ENCODE measurements at regions not wholly inside any gene's neighbourhood (a gene's known extent, or its start where the extent isn't known, plus 50 kb on each side); places are given as distances from the start of the nearest gene placed in this dataset.

DNA sequence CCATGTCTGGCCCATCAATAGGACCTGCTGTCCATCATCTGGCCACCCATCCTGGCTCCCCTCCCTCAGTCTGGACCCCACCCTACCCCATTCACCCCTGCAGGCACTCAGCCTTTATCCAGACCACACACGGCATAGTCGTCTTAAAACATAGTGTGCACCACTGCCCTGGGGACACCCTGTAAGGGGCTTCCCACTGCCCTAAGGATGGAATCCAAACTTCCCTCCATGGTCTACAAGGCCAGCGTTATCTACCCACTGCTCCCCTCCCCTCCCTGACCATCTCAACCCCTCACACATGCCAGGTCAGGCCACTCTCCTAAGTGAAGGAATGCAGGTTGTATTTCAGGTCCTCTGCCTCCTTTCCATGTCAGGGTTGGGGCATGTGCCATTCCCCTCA lies 352.7 kb upstream of the ZNF507 start:
- no peak for DNase-seq

DNA sequence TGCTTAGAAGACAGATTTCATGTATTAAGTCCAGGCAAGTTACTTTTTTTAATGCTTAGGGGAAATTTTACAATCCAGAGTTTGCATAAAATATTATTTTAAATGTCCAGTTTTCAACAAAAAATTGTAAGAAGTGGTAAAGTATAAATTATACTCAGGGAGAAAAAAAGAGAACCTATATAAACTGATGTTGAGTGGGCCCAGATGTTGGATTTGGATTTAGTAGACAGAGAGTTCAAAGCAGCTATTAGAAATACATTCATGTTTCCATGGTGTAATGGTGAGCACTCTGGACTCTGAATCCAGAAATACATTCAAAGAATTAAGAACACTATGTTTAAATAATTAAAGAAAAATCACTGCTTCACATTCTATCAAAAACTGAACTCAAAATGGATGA lies 349.9 kb upstream of the ZNF507 start:
- no peak for DNase-seq

- DNase-seq, result no peak
Observed at GRCh38 chr19:32010071-32010470, 335.3 kb upstream of the ZNF507 start.

DNA sequence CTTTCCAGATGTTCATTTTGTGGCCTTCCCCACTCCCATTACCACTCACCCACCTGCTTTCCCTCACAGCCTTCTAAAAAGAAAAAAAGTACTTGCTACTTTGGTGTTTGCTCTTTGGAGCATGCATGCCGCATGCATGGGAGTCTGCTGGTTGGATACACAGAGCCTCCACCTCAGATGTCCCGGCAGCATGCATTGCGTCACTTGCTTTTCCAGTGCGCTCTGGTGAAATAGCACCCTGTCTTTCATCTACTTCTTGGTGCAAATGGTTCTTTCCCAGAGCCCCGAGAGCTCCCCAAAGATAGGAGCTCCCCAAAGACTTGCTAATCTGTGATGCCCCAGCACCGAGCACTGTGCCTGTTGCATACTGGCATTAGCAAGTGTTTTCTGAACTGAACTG lies 333.2 kb upstream of the ZNF507 start:
- no peak for DNase-seq

GRCh38 chr19:32012886-32013631 lies 332.4 kb upstream of the ZNF507 start:
- DNase-seq, result no peak

DNA sequence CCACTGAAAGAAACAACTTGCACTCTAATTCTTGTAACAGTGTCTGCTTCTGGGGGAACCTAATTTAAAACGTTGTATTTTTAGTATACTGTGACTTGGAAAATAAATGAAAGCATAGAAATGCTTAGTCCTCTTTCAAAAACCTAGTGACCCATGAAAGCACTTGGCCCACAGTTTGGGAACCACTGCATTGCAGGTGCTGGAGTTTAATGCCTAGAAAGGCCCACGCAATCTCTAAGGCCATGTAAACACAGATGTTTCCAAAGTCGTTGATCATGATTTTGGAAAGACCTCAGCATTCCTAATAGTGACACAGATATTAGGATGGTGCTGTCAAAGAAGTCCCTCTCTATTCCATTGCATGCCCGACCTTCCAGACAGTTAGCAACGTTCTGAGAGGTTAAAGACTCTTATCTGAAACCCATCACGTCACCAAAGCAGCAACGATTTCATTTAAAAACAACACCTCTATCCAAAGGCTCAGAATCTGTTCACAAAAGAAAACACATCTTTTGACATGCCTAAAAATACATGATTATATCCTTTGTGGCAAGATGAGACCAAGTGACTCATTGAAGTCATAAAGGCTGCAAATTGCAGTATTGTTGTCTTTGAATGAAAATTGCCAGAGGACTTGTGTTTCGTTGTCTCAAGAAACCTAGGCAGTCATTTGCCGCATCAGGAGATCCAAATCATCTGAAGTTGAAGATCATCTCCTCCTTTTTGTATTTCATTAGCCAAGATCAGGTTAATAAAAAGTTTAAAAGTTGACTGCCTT lies 328.0 kb upstream of the ZNF507 start:
- no peak for DNase-seq

DNA sequence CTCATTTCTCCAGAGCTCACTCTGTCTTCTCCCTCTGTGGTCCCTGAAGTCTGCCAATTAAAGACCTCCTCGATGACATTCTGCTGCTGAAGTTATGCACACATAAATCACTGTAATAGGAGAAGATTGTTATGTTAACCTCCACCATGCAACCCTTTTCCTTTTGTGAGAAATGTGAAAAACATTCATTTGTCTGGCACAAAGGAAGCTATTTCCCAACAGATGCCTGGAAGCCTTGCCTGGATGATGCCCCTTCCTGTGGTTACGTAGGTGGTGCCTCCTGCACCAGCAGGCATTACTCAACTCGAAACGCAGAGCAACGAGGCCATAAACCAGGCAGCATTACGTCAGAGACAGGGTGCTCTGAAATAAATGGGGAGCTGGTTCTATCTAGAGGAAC lies 327.4 kb upstream of the ZNF507 start:
- DNase-seq, result no peak

DNA sequence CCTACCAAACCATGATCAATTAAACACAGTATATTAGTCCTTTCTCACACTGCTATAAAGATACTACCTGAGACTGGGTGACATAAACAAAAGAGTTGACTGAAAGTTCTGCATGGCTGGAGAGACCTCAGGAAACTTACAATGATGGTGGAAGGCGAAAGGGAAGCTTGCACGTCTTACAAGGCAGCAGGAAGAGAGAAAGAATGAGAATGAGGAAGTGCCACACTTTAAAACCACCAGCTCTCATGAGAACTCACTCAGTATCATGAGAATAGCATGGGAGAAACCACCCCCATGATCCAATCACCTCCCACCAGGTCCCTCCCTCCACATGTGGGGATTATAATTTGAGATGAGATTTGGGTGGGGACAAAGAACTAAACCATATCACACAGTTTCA lies 324.9 kb upstream of the ZNF507 start:
- no peak for DNase-seq

GRCh38 chr19:32022044-32022640 lies 323.3 kb upstream of the ZNF507 start:
- no peak for DNase-seq

DNA sequence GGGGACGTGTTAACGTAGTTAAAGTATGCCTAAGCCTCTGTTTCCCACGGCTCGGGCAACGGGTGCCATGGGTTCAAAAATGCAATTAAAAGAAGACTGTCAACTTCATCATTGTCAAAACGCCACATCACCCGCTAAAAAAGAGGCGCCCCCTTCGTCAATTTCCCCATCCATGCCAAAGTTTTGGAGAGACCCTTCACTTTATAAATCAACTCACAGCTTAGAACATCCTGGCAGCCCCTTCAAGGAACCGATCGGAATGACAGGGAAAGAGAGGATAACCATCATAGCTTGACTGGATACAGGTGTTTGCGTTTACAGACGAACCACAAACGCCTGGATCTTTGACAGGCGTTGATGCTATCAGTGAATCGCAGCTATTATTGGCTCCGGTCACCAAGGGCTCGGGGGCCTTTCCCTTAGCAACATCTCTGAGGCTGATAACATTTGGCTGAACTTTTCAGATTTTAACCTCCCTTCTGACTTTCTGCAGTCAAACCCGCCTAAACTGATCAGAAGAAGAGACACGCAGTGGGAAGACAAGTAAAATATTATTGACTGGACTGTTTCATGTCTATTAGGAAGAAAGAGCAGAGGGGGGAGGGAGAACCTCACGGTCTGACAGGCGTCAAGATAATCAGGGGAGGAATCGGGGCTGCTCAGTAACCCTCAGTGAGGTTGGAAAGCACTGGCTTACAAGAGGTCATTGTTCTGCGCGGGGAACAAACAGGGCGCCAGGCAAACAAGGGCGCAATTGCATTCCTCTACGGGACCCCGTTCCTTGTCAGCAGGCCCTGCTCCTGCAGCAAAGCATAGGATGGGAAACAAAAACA lies 322.5 kb upstream of the ZNF507 start:
- no peak for DNase-seq

- no peak for DNase-seq
Observed at GRCh38 chr19:32023564-32023832, 321.9 kb upstream of the ZNF507 start.

DNA sequence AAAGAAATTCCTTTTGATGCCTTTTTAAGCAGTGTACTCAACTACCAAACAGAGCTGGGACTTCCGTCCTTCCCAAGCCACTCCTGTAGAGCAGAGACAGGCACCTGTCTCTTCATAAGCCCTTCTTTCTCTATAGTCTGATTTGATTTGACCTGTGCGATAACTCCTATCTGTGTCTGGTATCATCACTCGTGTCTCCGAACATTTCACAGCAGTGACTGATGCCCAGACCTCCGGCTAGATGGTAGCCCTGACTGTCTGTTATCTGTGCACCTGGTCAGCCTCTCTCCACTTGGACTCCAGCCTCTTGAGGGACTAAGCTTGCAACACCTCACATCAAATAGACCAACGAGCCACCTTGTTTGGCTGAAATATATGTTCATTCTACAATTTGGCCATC lies 316.2 kb upstream of the ZNF507 start:
- no peak for DNase-seq

DNA sequence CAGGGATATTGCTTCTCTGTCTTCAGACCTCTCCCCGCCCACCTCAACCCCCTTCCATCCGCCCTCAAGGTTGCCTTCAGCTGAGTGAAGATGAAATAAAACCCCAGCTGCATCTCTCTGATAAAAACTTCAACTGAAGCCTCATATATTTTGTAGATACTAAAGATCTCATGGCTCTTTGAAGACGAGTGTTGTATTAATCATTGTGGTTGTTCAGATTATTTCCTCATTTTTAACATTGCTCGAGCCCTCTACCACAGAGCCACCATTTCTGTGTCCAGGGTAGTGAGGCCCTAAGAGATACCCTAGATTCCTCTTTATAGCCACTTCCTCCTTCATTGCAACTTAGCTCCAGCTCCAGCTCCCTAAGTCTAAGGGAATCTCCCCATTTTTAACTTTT lies 312.8 kb upstream of the ZNF507 start:
- no peak for DNase-seq

- DNase-seq, result no peak
Observed at GRCh38 chr19:32035626-32036025, 309.8 kb upstream of the ZNF507 start.

GRCh38 chr19:32038021-32038920 lies 307.1 kb upstream of the ZNF507 start:
- no peak for DNase-seq

DNA sequence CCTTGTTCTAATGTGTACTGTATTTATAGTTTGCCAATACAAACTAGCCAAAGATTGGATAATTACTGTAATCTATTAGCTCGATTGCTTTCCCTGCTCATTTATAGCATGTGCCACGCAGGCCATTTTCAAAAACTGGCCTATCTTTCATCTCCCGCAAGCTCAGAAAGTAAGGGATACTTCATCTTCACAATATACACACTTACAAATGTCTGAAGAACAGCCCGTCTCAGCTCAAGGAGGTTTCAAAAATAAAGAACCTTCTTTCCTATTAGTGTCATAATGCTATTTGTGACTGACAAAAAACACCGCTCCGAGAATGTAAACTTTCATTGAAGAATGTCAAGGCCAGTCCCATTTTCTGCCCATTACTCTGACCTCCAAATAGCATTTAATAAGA lies 306.4 kb upstream of the ZNF507 start:
- DNase-seq, result no peak

GRCh38 chr19:32039440-32039839 lies 306.0 kb upstream of the ZNF507 start:
- no peak for DNase-seq

DNA sequence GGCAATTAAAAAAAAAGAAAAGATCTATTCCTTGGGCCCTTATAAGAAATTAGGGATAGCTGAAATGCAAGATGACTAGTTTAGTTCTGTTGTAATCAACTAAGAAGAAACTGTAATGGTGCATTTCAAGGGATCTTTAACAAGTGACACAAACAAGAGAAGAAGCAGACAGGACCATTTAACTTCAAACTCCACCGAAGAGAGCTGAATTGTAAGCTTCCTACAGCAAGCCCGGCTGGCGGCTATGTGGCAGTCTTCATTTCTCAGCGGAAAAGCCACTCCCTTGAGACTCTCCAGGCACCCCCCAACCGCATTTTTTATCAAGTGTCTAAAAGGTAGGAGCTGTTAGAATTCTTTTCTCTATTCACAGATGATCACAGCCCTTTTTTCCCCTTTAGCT lies 305.2 kb upstream of the ZNF507 start:
- DNase-seq, result no peak

DNA sequence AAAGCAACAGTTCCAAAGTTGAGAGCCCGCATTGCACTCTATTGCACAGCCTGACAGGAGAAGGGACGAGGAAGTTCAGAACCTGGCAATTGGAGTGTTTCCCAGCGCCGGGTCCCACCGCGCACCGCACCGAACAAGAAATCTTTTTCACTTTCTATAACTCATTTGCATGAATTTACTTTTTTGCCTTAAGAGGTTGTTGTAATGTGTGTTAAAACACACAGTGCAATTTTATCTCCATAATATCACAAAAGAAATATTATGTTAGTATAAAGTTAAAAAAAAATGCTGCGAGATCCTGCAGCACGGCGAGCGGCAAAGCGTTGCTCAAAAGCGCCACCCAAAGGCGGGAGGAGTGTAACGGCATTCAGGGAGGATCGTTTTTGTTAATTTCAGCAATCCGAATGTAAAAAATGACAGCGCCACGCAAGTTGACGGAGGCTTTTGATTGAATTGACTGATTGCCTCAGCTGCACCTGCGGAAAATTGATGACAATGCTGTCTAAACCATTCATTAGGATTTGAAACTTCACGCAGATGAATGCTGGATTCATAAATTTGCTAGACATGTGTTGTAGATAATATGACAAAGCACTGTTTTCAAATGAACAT lies 303.6 kb upstream of the ZNF507 start:
- DNase-seq, result peak; percentile 57

GRCh38 chr19:32047788-32048187 lies 297.6 kb upstream of the ZNF507 start:
- DNase-seq, result no peak

DNA sequence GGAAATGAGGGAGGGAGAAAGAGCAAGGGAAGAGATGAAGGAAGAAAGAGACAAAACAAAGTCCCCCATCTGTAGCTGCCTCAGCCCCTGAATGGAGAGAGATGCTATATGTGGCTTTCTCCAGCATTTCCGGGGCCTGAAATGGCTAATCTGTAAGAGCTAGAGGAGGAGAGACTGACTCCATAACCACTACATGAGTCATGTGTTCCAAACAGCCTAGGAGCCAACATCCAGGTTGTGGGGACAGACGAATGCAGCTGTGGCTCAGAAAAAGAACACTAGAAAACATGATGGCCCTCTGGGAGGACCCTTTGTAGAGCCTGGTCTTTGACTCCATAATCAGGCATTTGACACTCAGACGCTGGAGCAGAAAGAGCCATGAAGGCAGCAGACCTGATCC lies 292.0 kb upstream of the ZNF507 start:
- no peak for DNase-seq

DNA sequence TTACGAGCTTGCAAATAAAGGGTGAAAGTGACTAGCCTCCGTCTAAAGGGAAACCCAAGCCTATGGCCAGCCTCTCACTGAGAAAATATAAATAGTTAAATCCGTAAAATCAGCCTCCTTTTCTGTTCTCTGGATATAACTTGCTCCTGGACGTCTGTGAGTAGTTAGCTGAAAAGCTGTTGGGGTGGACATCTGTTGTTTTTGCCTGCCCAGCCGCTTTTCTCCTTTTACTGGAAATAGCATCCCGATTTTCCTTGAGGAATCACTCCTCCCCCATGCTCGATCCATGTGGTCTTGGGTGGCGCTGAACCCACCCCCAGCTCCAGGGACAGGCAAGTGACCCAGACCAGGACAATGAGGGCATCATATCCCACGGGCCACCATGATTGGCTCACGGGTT lies 291.5 kb upstream of the ZNF507 start:
- DNase-seq, result no peak
